RKO (cell line): ENCODE measurements at regions not wholly inside any gene's neighbourhood (a gene's known extent, or its start where the extent isn't known, plus 50 kb on each side); places are given as distances from the start of the nearest gene placed in this dataset.

Source experiments
- DNase-seq: peaks from one replicate; pipeline ENCODE4 v3.0.0-alpha.2; 2016; ENCODE audit warnings: low spot score

- no peak for DNase-seq
These were observed 52.7 kb upstream of the ALK start for GRCh38 chr2:29974086-29974485.

DNA sequence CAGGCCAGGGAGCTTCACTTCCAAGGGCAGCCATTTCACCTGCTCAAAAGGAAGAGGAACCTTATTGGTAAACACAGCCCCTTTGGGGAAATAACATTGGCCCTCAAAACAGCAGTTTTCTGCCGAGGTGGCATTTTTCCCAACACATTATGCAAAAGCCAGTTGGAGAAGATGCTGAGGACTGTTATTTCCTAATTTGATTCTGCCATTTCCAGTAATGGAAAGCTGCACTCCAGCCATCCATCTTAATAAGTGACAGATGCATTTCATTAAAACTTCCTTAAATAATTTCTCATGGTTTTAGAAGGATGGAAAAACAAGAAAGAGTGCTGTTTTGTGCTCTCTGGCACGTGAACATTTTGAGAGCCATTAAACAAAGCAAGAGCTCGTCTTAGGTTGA, 55.9 kb upstream of the ALK start:
- DNase-seq, result no peak

- DNase-seq, result no peak
These were observed 60.0 kb upstream of the ALK start for GRCh38 chr2:29981402-29981801.

- DNase-seq, result no peak
These were observed 61.9 kb upstream of the ALK start for GRCh38 chr2:29983308-29983707.

DNA sequence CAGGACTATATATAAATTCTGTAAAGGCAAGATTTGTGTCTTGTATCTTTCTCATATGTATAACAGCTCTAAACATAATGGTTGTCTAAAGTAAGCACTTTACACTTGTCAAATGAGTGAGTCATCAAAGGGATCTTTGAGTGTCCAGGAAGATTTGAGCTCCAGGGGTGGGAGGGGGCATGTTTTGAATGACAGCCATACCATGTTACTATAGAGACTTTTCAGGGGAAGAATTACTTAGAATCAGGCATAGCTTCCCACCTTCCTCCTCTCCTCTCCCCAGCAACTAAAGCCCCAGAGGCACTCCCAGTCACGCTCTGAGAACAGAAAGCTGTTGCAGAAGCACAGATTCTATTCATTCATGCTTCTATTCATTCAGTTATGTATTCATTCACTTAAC, 65.8 kb upstream of the ALK start:
- DNase-seq, result no peak

GRCh38 chr2:29990129-29990528, 68.7 kb upstream of the ALK start:
- no peak for DNase-seq

- no peak for DNase-seq
These were observed 69.7 kb upstream of the ALK start for GRCh38 chr2:29991086-29991485.

GRCh38 chr2:29995241-29995640, 73.9 kb upstream of the ALK start:
- DNase-seq, result no peak

- DNase-seq, result no peak
These were observed 81.7 kb upstream of the ALK start for GRCh38 chr2:30003128-30003527.

DNA sequence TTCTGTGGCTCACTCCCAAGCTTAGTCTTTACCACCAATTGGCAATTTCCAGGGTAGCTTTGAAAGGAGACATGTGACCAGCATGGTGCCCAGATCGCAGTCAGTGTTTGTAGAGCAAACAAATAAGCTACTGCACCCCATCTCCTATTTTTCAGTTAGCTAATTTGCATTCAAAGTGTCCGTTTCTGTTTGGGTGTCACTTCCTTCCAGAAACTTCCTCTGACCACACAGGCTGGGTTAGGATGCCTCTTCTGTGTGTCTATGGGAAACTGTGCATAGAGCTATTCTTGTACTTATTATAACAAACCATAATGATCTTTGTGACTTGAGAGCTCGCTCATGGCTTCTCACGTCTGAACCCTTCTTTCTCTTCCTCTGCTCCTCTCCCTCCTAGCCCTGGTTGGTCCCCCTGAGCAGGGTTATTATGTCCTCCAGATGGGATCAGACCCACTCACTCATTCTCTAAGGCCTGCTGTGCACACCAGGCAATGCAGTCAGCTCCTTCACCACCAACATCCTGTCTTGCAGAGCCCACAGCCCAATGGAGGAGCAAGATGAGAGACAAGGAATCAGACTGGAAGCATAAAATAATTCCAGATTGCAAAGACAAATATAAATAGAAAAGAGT, 101.2 kb upstream of the ALK start:
- no peak for DNase-seq

DNA sequence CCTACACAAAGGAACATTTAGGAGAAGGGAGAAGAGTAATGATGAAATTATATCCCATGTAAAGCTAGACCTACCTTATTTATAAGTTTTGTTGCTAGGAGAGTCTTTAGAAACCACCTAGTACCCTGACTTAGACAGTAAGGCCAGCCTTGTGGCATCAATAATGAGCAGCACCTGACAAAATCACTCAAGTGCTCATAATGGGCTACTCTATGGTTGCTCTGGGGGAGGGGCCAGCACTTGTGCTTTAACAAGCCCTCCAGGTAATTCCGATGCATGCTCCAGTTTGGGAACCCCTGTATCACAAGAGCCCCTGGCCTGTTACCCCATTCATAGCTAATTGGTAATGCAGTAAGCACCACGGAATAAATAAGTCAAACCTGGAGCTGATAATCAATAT, 102.9 kb upstream of the ALK start:
- DNase-seq, result no peak

DNA sequence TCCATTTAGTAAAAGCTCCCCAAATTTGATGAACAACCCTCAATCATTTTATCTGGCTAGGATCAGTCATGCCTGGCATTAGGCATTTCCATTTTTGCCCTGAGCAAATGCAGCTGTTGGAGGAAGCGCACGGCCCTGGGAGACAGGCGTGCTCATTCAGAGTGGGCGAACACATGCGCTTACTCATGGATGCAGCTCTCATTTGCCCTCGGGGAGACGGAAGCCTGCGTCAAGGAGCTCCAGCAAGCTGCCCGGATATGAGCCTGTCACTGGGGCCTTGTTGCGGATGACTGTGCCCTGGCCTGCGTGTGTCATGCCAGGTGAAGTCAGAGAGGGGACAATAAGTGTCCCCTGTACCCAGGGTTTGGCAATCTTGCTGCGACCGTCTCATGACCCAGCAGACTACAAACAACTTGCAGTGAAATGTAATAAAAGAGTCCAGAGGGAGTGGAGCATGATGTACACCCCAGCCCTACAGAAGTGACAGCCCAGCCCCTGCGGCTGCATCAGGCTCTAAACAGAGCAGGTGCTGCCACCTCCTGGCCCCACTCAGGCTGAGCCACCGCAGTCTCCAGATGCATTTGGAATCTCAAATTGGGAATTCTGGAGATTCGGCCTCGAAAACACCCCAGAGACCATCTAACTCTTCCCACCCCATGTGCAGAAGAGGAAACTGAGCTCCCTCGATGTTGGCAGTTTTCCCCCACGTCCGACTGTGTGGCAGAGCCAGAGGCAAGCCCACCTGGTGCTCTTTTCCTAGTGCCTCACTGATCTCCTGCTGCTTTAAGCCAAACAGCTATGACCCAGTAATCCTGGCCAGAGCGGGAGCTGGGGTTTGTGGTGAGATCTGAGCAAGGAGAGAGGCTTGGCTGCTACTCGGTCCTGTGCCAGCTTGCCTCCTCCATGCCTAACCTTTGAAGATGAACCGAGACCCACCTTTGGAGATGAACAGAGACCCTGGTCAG, 105.0 kb upstream of the ALK start:
- peak; percentile 93 for DNase-seq

DNA sequence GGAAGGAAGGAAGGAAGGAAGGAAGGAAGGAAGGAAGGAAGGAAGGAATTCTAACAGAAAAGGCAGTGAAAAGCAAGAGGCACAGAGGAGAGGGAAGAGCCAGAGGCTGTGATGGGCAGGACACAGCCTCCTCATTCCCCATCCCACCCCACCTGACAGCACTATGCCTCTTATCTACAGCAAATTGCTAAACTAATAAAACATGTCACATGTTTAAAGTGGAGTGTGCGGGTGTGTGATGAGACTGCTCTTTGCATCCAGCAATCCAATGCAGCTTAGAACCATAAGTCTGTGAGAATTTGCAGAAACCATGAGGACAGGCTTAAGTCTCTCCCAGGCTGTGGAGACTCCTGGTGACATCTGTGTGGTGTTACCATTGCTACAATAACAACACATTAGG, 108.4 kb upstream of the ALK start:
- DNase-seq, result no peak

GRCh38 chr2:30030361-30030760, 109.0 kb upstream of the ALK start:
- DNase-seq, result no peak

GRCh38 chr2:30031184-30031583, 109.8 kb upstream of the ALK start:
- no peak for DNase-seq

- no peak for DNase-seq
These were observed 112.6 kb upstream of the YPEL5 start for GRCh38 chr2:30034052-30034775.

DNA sequence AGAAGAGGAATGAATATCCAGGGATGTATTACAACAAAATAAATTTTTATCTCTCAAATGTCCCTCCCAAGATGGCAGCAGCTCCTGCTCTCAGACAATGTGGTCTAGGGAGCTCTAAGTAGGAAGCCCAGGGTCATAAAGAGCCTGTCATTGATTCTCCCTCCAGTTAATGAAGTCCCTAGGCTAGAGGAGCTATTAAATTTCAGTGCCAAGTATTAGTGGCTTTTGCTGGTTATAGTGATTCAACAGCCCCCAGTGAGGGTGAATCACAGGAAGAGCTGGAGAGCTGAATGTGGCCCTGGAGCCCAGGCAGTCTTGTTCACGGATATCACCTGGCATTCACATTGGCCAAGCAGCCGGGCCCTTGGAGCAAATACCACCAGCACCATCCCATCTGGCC, 109.8 kb upstream of the YPEL5 start:
- no peak for DNase-seq

DNA sequence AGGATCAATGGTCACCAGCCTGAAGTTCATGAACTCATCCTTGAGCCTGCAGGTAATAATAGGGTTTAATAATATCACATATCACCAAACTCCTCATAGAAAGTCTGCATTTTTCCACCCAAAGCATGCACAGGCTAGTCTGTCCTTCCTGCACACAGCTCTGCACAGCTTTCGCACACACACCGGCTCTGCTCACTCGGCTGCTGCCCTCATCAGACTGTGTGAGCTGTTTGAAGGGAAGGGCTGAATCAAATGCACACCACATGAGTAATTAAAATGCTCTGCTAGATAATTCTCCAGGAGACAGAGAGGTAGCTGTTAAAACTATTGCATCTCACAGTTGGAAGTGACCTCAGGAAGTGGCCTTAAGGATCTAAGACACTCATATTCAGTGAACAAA, 108.4 kb upstream of the YPEL5 start:
- DNase-seq, result no peak

- DNase-seq, result no peak
These were observed 107.7 kb upstream of the YPEL5 start for GRCh38 chr2:30039101-30039500.

- no peak for DNase-seq
These were observed 106.7 kb upstream of the YPEL5 start for GRCh38 chr2:30040147-30040546.

DNA sequence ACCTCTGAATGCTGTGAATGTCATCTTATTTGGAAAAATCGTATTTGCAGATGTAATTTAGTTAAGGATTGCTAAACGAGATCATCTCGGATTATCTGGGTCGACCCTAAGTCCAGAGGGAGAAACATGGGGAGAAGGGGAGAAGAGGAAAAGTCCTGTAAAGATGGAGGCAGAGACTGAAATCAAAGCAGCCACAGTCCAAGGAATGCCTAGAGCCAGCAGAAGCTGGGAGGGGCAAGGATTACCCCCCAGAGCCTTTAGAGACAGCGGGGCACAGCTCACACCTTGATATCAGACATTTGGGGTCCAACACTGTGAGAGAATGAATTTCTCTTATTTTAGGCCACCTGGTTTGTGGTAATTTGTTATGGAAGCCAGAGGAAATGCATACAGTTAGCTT, 104.9 kb upstream of the YPEL5 start:
- DNase-seq, result no peak

DNA sequence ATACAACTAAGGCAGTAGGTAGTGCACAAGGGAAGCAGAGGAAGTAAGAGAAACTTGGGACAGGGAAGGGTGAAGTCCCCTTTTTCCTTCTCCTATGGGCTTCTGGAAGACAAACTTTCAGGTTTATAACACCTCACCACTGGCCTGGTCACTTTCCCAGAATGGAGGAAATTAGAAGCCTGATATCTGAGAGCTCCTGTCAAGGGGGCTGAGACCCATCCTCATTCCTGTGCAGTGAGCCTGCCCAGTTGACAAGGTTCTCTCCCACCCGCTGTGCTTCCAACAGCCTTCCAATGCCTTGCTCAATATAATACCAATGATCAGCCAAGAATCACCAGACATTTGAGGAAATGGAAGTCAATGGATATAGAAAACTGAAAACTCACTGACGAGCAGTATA, 100.4 kb upstream of the YPEL5 start:
- DNase-seq, result no peak

- no peak for DNase-seq
These were observed 99.8 kb upstream of the YPEL5 start for GRCh38 chr2:30046979-30047378.
